ENCODE measurements at regions not wholly inside any gene's neighbourhood (a gene's known extent, or its start where the extent isn't known, plus 50 kb on each side); places are given as distances from the start of the nearest gene placed in this dataset.

DNA sequence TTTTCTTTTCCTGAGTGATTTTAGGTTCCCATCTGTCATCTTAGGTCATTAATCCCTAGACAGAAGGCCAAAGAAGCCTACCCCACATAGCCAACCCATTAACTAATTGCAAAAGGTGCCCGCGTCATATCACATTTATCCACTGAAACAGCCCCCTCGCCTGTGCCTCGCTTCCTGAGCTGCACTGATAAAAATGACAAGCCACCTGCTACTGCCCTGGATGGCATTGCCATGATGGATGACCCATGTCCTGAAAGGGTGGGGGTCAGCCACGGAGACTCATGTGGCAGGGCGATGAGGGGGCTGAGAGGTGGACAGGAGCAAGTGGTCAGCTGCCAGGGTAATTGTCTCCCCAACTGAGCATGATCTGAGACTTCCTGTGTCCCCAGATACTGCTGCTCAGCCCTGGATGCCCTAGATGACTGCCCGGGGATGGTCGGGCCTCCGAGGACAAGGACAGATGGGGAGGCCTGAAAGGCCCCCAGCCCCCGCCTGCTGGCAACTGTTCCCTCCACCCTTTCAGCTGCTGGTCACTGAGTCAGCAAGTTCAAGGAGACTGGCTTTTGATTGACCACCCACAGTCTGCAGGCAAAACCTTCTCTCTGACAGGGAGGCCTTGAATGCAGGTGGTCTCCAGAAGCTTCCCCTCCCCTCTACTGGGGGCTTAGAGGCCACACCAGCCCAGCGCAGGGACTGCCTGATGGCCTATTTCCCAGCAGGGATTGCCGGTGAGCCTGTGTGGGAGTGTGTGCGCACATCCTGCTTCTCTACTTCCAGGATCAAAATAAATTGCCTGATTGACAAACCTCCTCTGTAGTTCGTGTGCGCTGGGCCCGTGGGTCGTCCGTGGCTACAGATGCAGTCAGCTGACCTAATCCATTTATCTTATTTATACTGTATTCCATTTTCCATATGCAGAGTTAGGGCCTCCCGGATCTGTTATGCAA is 496.3 kb downstream of the BCOR start:
- H3K27me3 ChIP-seq (ENCODE audit: control insufficient read depth, insufficient read depth, low read length), result peaks cover 2% of the 10 kb centered on the region
- TF ChIP-seq, protein P1, sequence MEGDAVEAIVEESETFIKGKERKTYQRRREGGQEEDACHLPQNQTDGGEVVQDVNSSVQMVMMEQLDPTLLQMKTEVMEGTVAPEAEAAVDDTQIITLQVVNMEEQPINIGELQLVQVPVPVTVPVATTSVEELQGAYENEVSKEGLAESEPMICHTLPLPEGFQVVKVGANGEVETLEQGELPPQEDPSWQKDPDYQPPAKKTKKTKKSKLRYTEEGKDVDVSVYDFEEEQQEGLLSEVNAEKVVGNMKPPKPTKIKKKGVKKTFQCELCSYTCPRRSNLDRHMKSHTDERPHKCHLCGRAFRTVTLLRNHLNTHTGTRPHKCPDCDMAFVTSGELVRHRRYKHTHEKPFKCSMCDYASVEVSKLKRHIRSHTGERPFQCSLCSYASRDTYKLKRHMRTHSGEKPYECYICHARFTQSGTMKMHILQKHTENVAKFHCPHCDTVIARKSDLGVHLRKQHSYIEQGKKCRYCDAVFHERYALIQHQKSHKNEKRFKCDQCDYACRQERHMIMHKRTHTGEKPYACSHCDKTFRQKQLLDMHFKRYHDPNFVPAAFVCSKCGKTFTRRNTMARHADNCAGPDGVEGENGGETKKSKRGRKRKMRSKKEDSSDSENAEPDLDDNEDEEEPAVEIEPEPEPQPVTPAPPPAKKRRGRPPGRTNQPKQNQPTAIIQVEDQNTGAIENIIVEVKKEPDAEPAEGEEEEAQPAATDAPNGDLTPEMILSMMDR (IDR thresholded peaks at IDR 0.05; ENCODE audit: insufficient read depth, low read length, poor library complexity, severe bottlenecking), result no peak
- H3K4me3 ChIP-seq (ENCODE audit: low read depth, low read length), result no peak overlapping the region
- DNase-seq (ENCODE audit: low read depth), result no peak
- no peaks in the 10 kb centered on the region for H3K36me3 ChIP-seq (ENCODE audit: control insufficient read depth, insufficient read depth, low read length)

GRCh38 chrX:39602195-39602594 is 495.6 kb downstream of the BCOR start:
- Histone ChIP-seq H3K36me3 (ENCODE audit: control insufficient read depth, insufficient read depth, low read length) (no peaks in the 10 kb centered on the region), H3K4me3 (ENCODE audit: low read depth, low read length) (no peak overlapping the region), H3K27me3 (ENCODE audit: control insufficient read depth, insufficient read depth, low read length) (peaks cover 2% of the 10 kb centered on the region)
- TF ChIP-seq, protein P1 (IDR thresholded peaks at IDR 0.05; ENCODE audit: insufficient read depth, low read length, poor library complexity, severe bottlenecking), result no peak
- no peak for DNase-seq (ENCODE audit: low read depth)

- TF ChIP-seq, protein P1 (IDR thresholded peaks at IDR 0.05; ENCODE audit: insufficient read depth, low read length, poor library complexity, severe bottlenecking), result no peak
- H3K4me3 ChIP-seq (ENCODE audit: low read depth, low read length), result no peak overlapping the region
- DNase-seq (ENCODE audit: low read depth), result no peak
Observed at GRCh38 chrX:39603230-39603629, 494.5 kb downstream of the BCOR start.

DNA sequence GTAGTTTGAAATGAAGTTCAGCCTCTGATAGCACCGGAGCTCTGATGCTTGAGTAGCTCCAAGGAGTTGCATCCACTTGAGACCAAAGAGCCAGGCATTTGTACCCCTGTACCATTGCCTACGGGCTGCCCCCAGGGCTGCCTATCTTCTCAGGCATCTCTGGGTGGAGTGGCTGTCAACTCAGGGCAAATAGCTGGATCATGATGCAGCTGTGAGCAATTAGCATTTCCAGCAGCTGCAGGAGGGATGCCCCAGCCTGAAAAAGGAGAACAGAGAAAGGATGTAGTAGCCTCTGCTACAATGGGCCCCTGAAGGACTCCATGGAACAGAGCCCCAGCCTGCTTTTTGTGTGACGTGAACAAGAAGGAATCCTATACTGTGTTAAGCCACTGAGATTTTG is 492.6 kb downstream of the BCOR start:
- Histone ChIP-seq H3K36me3 (ENCODE audit: control insufficient read depth, insufficient read depth, low read length) (no peaks in the 10 kb centered on the region), H3K27me3 (ENCODE audit: control insufficient read depth, insufficient read depth, low read length) (peaks cover 5% of the 10 kb centered on the region), H3K4me3 (ENCODE audit: low read depth, low read length) (no peak overlapping the region)
- DNase-seq (ENCODE audit: low read depth), result no peak
- TF ChIP-seq, protein P1 (IDR thresholded peaks at IDR 0.05; ENCODE audit: insufficient read depth, low read length, poor library complexity, severe bottlenecking), result no peak

More at GRCh38 chrX:39603230-39603629, 494.5 kb downstream of the BCOR start:
- Histone ChIP-seq H3K36me3 (ENCODE audit: control insufficient read depth, insufficient read depth, low read length) (no peaks in the 10 kb centered on the region), H3K27me3 (ENCODE audit: control insufficient read depth, insufficient read depth, low read length) (peaks cover 2% of the 10 kb centered on the region)

DNA sequence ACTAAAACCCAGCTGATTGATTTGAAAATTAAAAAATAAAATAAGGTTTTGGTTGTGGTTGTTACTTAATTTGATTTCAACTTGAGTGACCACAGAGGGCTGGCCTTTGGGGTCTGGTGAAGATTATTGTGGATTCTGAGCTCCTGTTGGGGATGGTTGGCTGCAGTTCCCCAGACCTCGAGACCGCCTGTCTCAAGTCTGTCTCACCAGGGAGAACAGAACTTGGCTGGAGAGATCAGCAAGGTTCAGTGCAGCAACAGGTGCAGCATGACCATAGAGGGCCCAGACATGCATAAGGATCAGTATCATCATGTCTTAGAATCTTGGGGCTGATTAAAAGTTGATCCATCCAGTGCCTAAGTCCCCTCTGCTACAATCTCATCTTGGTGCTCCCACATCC is 491.9 kb downstream of the BCOR start:
- no peak overlapping the region for H3K4me3 ChIP-seq (ENCODE audit: low read depth, low read length)
- no peak for DNase-seq (ENCODE audit: low read depth)
- TF ChIP-seq, protein P1 (IDR thresholded peaks at IDR 0.05; ENCODE audit: insufficient read depth, low read length, poor library complexity, severe bottlenecking), result no peak
- H3K36me3 ChIP-seq (ENCODE audit: control insufficient read depth, insufficient read depth, low read length), result no peaks in the 10 kb centered on the region
- peaks cover 5% of the 10 kb centered on the region for H3K27me3 ChIP-seq (ENCODE audit: control insufficient read depth, insufficient read depth, low read length)
